Endothelial cell of umbilical vein (primary cell): ENCODE measurements at regions not wholly inside any gene's neighbourhood (a gene's known extent, or its start where the extent isn't known, plus 50 kb on each side); places are given as distances from the start of the nearest gene placed in this dataset.

Experiments used
- BruUV-seq: library from RNA; stranded (reverse); fragments of 400-500 nt; replicated peaks from 2 replicates; lab custom pipeline; 2021; lab: Mats Ljungman, UMichigan
- CTCF ChIA-PET: fragments of 300-600, 350-600 bp; sonication (Branson Sonifier 250); formaldehyde crosslinking; loops from one replicate; lab custom pipeline; 2021; ENCODE audit warnings: antibody characterized with exemption, inconsistent platforms; lab: Charles Lee
- POLR2A ChIA-PET: fragments of 300-600, 350-600 bp; sonication (Branson Sonifier 250); formaldehyde crosslinking; loops from one replicate; lab custom pipeline; 2021; ENCODE audit warnings: antibody characterized with exemption, inconsistent platforms; lab: Charles Lee
- DNase-seq: peaks from one replicate; pipeline ENCODE4 v3.0.0-alpha.2; 2011; ENCODE audit warnings: low read depth, low spot score
- FAIRE-seq: peaks from 2 replicates; lab custom pipeline; 2011; peaks lifted over from hg19 to GRCh38; lab: Jason Lieb, UNC
- H2AFZ ChIP-seq: 2 replicates; pipeline ENCODE4 v1.6.0; 2012; ENCODE audit warnings: low read depth, low read length, control low read depth, inconsistent platforms
- H3K27ac ChIP-seq: 2 replicates; pipeline ENCODE4 v1.5.1; 2011; ENCODE audit warnings: low read depth, mild to moderate bottlenecking, control low read depth, low read length, moderate library complexity; ENCODE audit not compliant: insufficient read depth
- H3K27me3 ChIP-seq, 2 experiments: 2 replicates each; pipeline versions ENCODE4 v1.6.0 to v1.6.1; 2011; ENCODE audit warnings: low read length in 2 of 2, mixed read lengths in 1 of 2; ENCODE audit not compliant: control insufficient read depth in 2 of 2, insufficient read depth in 2 of 2
- H3K36me3 ChIP-seq, 2 experiments: 2 replicates in 1 of 2; 3 replicates in 1 of 2; pipeline ENCODE4 v1.5.1; 2011; ENCODE audit warnings: low read length in 2 of 2, mild to moderate bottlenecking in 1 of 2, moderate library complexity in 1 of 2; ENCODE audit not compliant: control insufficient read depth in 2 of 2, insufficient read depth in 2 of 2; ENCODE audit errors: extremely low read depth in 1 of 2
- H3K4me1 ChIP-seq: 3 replicates; pipeline ENCODE4 v1.5.1; 2011; ENCODE audit warnings: mild to moderate bottlenecking, low read length; ENCODE audit not compliant: control insufficient read depth, insufficient read depth; ENCODE audit errors: extremely low read depth
- H3K4me2 ChIP-seq: 2 replicates; pipeline ENCODE4 v1.6.1; 2011; ENCODE audit warnings: low read length, control low read depth, mixed read lengths; ENCODE audit not compliant: insufficient read depth
- H3K4me3 ChIP-seq, 3 experiments: fragments of 200-600 bp in 1 of 3; sonication (generic), shearing (Covaris generic) in 1 of 3; replicated peaks in 1 of 3; 2 replicates each; pipeline ENCODE4 v1.5.1; 2011 to 2016; ENCODE audit warnings: control low read depth in 3 of 3, low read length in 3 of 3, mild to moderate bottlenecking in 2 of 3, inconsistent platforms in 1 of 3, low read depth in 1 of 3, moderate library complexity in 1 of 3; ENCODE audit not compliant: insufficient read depth in 1 of 3
- H3K79me2 ChIP-seq: 2 replicates; pipeline ENCODE4 v1.6.0; 2012; ENCODE audit warnings: low read length, inconsistent platforms; ENCODE audit not compliant: control insufficient read depth, insufficient read depth
- H3K9ac ChIP-seq: replicated peaks from 2 replicates; pipeline ENCODE3; 2011; ENCODE audit warnings: low read length, control low read depth; ENCODE audit not compliant: insufficient read depth; ENCODE audit errors: extremely low read depth
- H3K9me1 ChIP-seq: replicated peaks from 3 replicates; pipeline ENCODE4 v1.6.0; 2011; ENCODE audit warnings: mild to moderate bottlenecking, low read length; ENCODE audit not compliant: control insufficient read depth, insufficient read depth; ENCODE audit errors: extremely low read depth
- H3K9me3 ChIP-seq: replicated peaks from 2 replicates; pipeline ENCODE4 v1.5.1; 2012; ENCODE audit warnings: low read length, inconsistent platforms; ENCODE audit not compliant: control insufficient read depth, insufficient read depth
- H4K20me1 ChIP-seq: replicated peaks from 2 replicates; pipeline ENCODE3; 2011; ENCODE audit warnings: mild to moderate bottlenecking, low read length; ENCODE audit not compliant: control insufficient read depth, insufficient read depth; ENCODE audit errors: extremely low read depth
- EZH2 ChIP-seq: IDR thresholded peaks from 2 replicates; pipeline ENCODE4 v1.6.1; 2012; ENCODE audit warnings: borderline replicate concordance, low read depth, mild to moderate bottlenecking, moderate library complexity, low read length, inconsistent platforms; ENCODE audit not compliant: severe bottlenecking
- FOS ChIP-seq: IDR thresholded peaks from 2 replicates; pipeline ENCODE4 v1.6.1; 2011; ENCODE audit warnings: mild to moderate bottlenecking, low read length, moderate library complexity, borderline replicate concordance; ENCODE audit not compliant: insufficient read depth
- GATA2 ChIP-seq: IDR thresholded peaks from 2 replicates; pipeline ENCODE4 v1.7.0; 2011; ENCODE audit warnings: low read depth, mild to moderate bottlenecking, moderate library complexity, mixed read lengths, low read length; ENCODE audit not compliant: insufficient read length, insufficient read depth
- JUN ChIP-seq: IDR thresholded peaks from 2 replicates; pipeline ENCODE4 v1.6.1; 2011; ENCODE audit warnings: borderline replicate concordance, low read depth; ENCODE audit not compliant: insufficient read length, insufficient read depth
- MYC ChIP-seq: IDR thresholded peaks from one replicate; pipeline ENCODE4 v1.6.1; 2011; ENCODE audit warnings: mild to moderate bottlenecking, low read depth, low read length
- POLR2A ChIP-seq: IDR thresholded peaks from 2 replicates; pipeline ENCODE4 v1.6.1; 2012; ENCODE audit warnings: low read depth, mild to moderate bottlenecking, control low read depth, low read length
- POLR2AphosphoS5 ChIP-seq: IDR thresholded peaks from 2 replicates; pipeline ENCODE4 v1.6.1; 2012; ENCODE audit warnings: low read depth, mild to moderate bottlenecking, control low read depth, low read length, moderate library complexity; ENCODE audit not compliant: insufficient read depth
- dilution Hi-C: fragments of 300-500 bp; cut with MboI; formaldehyde crosslinking; loops from one replicate; pipeline ENCODE4 v1.15.0; 2019; ENCODE audit warnings: low sequenced_read_pairs; ENCODE audit not compliant: extremely low pct_ligation_motif_present
- intact Hi-C: fragments of 100-400 bp; cut with micrococcal nuclease; formaldehyde crosslinking; loops from one replicate; pipeline ENCODE4 v1.10.0; 2022
- TF ChIP-seq, protein P1 (sequence below), 2 donors: IDR thresholded peaks; 1 replicate in 1 of 2; 2 replicates in 1 of 2; pipeline ENCODE4 v1.5.1; 2011; ENCODE audit warnings: low read length in 2 of 2, mild to moderate bottlenecking in 2 of 2, moderate library complexity in 2 of 2, control low read depth in 1 of 2, inconsistent platforms in 1 of 2, low read depth in 1 of 2; ENCODE audit not compliant: insufficient read depth in 1 of 2; ENCODE audit errors: extremely low read depth in 1 of 2
- TF ChIP-seq, protein P2 (sequence below): IDR thresholded peaks from 2 replicates; pipeline ENCODE4 v1.6.1; 2011; ENCODE audit not compliant: insufficient read depth, insufficient read length

DNA sequence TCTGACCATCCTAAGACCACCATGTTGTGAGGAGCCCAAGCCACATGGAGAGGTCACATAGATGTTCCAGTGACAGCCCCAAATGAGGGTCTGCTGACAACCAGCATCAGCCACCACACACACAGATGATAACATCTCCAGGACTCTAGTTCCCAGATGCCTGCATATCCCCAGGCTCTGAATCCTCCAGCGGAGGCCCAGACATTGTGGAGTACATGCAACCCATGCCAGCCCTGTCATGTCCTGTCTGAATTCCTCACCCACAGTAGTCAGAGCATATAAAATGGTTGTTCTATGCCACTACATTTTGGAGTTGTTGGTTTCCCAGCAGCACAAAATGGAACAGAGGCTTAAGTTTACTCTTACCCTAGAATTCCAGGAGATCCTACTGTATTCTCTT lies 122.0 kb upstream of the SLC35G4 start:
- H3K9ac ChIP-seq = no peak overlapping the region
- no peak for DNase-seq
- H3K4me3 ChIP-seq = no peak overlapping the region
- no peak overlapping the region for H3K27ac ChIP-seq
- H4K20me1 ChIP-seq = no peaks in the 10 kb centered on the region
- H3K4me2 ChIP-seq = no peak overlapping the region
- H3K9me1 ChIP-seq = no peaks in the 10 kb centered on the region
- no peaks in the 10 kb centered on the region for H3K27me3 ChIP-seq
- CTCF ChIA-PET = no interaction called here
- H2AFZ ChIP-seq = no peak overlapping the region
- no peaks in the 10 kb centered on the region for H3K79me2 ChIP-seq
- POLR2A ChIA-PET = no interaction called here
- H3K9me3 ChIP-seq = no peaks in the 10 kb centered on the region
- no peak for FAIRE-seq
- intact Hi-C loops = no loop called here
- BruUV-seq = no TSS peak
- H3K4me1 ChIP-seq = no peaks in the 10 kb centered on the region
- dilution Hi-C loops = no loop called here
- TF ChIP-seq JUN = no peak
- no peaks in the 10 kb centered on the region for H3K36me3 ChIP-seq

DNA sequence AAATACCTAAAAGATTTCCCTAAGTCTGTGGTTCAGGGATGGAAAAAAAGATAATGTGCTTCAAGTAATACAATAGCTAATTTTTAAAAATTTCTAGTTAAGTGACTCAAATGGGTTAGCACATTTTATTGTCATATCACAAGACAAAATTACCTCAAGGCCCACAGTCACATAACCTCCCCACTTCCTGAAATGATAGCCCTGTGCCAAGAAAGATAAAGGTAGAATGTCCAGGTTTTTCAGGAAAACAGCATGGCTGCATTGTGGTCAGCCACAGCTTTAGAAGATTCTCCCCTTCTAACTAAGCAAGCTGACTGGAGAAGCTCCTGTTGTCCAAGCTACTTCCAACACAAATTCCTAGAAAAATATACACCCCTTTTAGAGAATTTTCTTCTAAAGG lies 127.1 kb upstream of the SLC35G4 start:
- intact Hi-C loops (no loop called here), dilution Hi-C loops (no loop called here)
- TF ChIP-seq POLR2A = no peak
- TF ChIP-seq, protein P1, sequence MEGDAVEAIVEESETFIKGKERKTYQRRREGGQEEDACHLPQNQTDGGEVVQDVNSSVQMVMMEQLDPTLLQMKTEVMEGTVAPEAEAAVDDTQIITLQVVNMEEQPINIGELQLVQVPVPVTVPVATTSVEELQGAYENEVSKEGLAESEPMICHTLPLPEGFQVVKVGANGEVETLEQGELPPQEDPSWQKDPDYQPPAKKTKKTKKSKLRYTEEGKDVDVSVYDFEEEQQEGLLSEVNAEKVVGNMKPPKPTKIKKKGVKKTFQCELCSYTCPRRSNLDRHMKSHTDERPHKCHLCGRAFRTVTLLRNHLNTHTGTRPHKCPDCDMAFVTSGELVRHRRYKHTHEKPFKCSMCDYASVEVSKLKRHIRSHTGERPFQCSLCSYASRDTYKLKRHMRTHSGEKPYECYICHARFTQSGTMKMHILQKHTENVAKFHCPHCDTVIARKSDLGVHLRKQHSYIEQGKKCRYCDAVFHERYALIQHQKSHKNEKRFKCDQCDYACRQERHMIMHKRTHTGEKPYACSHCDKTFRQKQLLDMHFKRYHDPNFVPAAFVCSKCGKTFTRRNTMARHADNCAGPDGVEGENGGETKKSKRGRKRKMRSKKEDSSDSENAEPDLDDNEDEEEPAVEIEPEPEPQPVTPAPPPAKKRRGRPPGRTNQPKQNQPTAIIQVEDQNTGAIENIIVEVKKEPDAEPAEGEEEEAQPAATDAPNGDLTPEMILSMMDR (IDR thresholded peaks at IDR 0.05; ENCODE audit: extremely low read depth in 1 of 2, insufficient read depth in 1 of 2, low read depth in 1 of 2, low read length in 2 of 2) = no peak
- no peak for TF ChIP-seq GATA2
- no peak for TF ChIP-seq POLR2AphosphoS5
- no peak for TF ChIP-seq MYC
- no peak for TF ChIP-seq JUN
- no peak for TF ChIP-seq EZH2
- no peak for TF ChIP-seq FOS
- TF ChIP-seq, protein P2, sequence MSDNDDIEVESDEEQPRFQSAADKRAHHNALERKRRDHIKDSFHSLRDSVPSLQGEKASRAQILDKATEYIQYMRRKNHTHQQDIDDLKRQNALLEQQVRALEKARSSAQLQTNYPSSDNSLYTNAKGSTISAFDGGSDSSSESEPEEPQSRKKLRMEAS = no peak
- H3K9ac ChIP-seq = no peak overlapping the region
- no peaks in the 10 kb centered on the region for H3K9me1 ChIP-seq
- DNase-seq = no peak
- H3K79me2 ChIP-seq = no peaks in the 10 kb centered on the region
- H3K4me2 ChIP-seq = no peak overlapping the region
- H4K20me1 ChIP-seq = no peaks in the 10 kb centered on the region
- BruUV-seq = no TSS peak
- FAIRE-seq = no peak
- no peak overlapping the region for H2AFZ ChIP-seq
- ChIA-PET POLR2A (no interaction called here), CTCF (interaction anchor here (1.0 to 1.4 kb wide), 2 partner anchors 12 to 71 kb away, joined by 3 to 5 read pairs; no protein-coding TSS in a partner anchor)
- H3K36me3 ChIP-seq = no peaks in the 10 kb centered on the region
- no peaks in the 10 kb centered on the region for H3K4me1 ChIP-seq
- peaks cover 0 to 10% of the 10 kb centered on the region in 2 experiments for H3K27me3 ChIP-seq
- H3K27ac ChIP-seq = no peak overlapping the region
- H3K4me3 ChIP-seq = no peak overlapping the region
- H3K9me3 ChIP-seq = no peaks in the 10 kb centered on the region
